H1 (cell line): ENCODE measurements at regions not wholly inside any gene's neighbourhood (a gene's known extent, or its start where the extent isn't known, plus 50 kb on each side); places are given as distances from the start of the nearest gene placed in this dataset.

Experiments used
- HDAC2 ChIP-seq, 2 experiments: fragments of 300-600 bp in 1 of 2; sonication (generic) in 1 of 2; IDR thresholded peaks; 2 replicates each; pipeline ENCODE4 v1.6.1; 2011 to 2012; ENCODE audit warnings: low read depth in 2 of 2, low read length in 2 of 2, mild to moderate bottlenecking in 2 of 2, moderate library complexity in 2 of 2, borderline replicate concordance in 1 of 2, inconsistent platforms in 1 of 2

- TF ChIP-seq HDAC2 (IDR thresholded peaks at IDR 0.05; ENCODE audit: borderline replicate concordance in 1 of 2, low read depth in 2 of 2, low read length in 2 of 2), result no peak
Observed at GRCh38 chr13:33479105-33479504, 193.6 kb upstream of the STARD13 start (continued).
